DND-41 (cell line): ENCODE measurements at regions not wholly inside any gene's neighbourhood (a gene's known extent, or its start where the extent isn't known, plus 50 kb on each side); places are given as distances from the start of the nearest gene placed in this dataset.

Experiments
- CTCF ChIP-seq: IDR thresholded peaks from 2 replicates; pipeline ENCODE4 v1.5.1; 2012; ENCODE audit warnings: borderline replicate concordance, low read length, moderate library complexity, mild to moderate bottlenecking; ENCODE audit not compliant: poor library complexity, severe bottlenecking; ENCODE audit errors: extremely low read depth
- EZH2 ChIP-seq: IDR thresholded peaks from 3 replicates; pipeline ENCODE4 v1.6.1; 2012; ENCODE audit warnings: borderline replicate concordance, low read depth, mild to moderate bottlenecking, moderate library complexity, low read length, inconsistent platforms; ENCODE audit not compliant: severe bottlenecking

- no peak for TF ChIP-seq EZH2
- no peak for TF ChIP-seq CTCF
These were observed 290.3 kb downstream of the CHRM3 start for GRCh38 chr1:239676522-239677273.
